H1 (cell line): ENCODE measurements at regions not wholly inside any gene's neighbourhood (a gene's known extent, or its start where the extent isn't known, plus 50 kb on each side); places are given as distances from the start of the nearest gene placed in this dataset.
"Not testable (repeated sequence)": the region's sequence is repeated elsewhere in the genome, so short reads cannot be mapped to it uniquely, and the experiment has no call there.

ENCODE experiments used
- CTCF ChIA-PET: fragments of 300-600 bp; sonication (Branson Sonifier 250); formaldehyde crosslinking; loops from one replicate; lab custom pipeline; 2021; ENCODE audit not compliant: partially characterized antibody; lab: Charles Lee
- POLR2A ChIA-PET: fragments of 300-600 bp; sonication (Branson Sonifier 250); formaldehyde crosslinking; loops from one replicate; lab custom pipeline; 2021; ENCODE audit warnings: inconsistent platforms; ENCODE audit not compliant: partially characterized antibody; lab: Charles Lee
- DNase-seq, 2 experiments: peaks; one replicate each; pipeline versions ENCODE4 v3.0.0 to v3.0.0-alpha.2; 2010 to 2022; ENCODE audit warnings: low spot score in 2 of 2, low read depth in 1 of 2, mixed read lengths in 1 of 2
- FAIRE-seq: peaks from 2 replicates; lab custom pipeline; 2011; peaks lifted over from hg19 to GRCh38; lab: Jason Lieb, UNC
- H2AFZ ChIP-seq: 2 replicates; pipeline ENCODE4 v1.8.1; 2012; ENCODE audit warnings: low read length, inconsistent platforms
- H2AK5ac ChIP-seq: 2 replicates; pipeline ENCODE4 v1.6.1; 2013; ENCODE audit warnings: low read depth, low read length
- H2BK120ac ChIP-seq: replicated peaks from 2 replicates; pipeline ENCODE3; 2013; ENCODE audit warnings: low read depth, low read length, inconsistent platforms
- H2BK12ac ChIP-seq: 2 replicates; pipeline ENCODE4 v1.6.1; 2013; ENCODE audit warnings: low read depth, low read length
- H2BK15ac ChIP-seq: 2 replicates; pipeline ENCODE4 v1.6.1; 2013; ENCODE audit warnings: low read length
- H2BK20ac ChIP-seq: 2 replicates; pipeline ENCODE4 v1.6.1; 2013; ENCODE audit warnings: low read length
- H2BK5ac ChIP-seq: 2 replicates; pipeline ENCODE4 v1.6.1; 2013; ENCODE audit warnings: low read depth, low read length
- H3K14ac ChIP-seq: 2 replicates; pipeline ENCODE4 v1.6.1; 2013; ENCODE audit warnings: inconsistent platforms; ENCODE audit not compliant: insufficient read length
- H3K18ac ChIP-seq: 2 replicates; pipeline ENCODE4 v1.6.1; 2013; ENCODE audit warnings: low read length; ENCODE audit errors: extremely low read depth
- H3K23ac ChIP-seq: 2 replicates; pipeline ENCODE4 v1.6.1; 2013; ENCODE audit warnings: inconsistent platforms; ENCODE audit not compliant: insufficient read length
- H3K23me2 ChIP-seq: 2 replicates; pipeline ENCODE4 v1.6.1; 2013; ENCODE audit warnings: low read depth, low read length
- H3K27ac ChIP-seq: 2 replicates; pipeline ENCODE4 v1.6.1; 2011; ENCODE audit warnings: low read depth, low read length, inconsistent platforms
- H3K27me3 ChIP-seq, 4 experiments: replicated peaks in 1 of 4; 1 replicate in 1 of 4; 2 replicates in 3 of 4; pipeline versions ENCODE4 v1.6.1 to v1.8.1; 2011 to 2013; ENCODE audit warnings: low read length in 3 of 4, mild to moderate bottlenecking in 3 of 4, inconsistent platforms in 2 of 4, mixed read lengths in 2 of 4, moderate library complexity in 1 of 4; ENCODE audit not compliant: control insufficient read depth in 3 of 4, insufficient read depth in 3 of 4; ENCODE audit errors: extremely low read depth in 1 of 4
- H3K36me3 ChIP-seq, 4 experiments: 2 replicates each; pipeline versions ENCODE4 v1.6.1 to v1.8.1; 2011 to 2013; ENCODE audit warnings: mild to moderate bottlenecking in 4 of 4, low read length in 3 of 4, moderate library complexity in 2 of 4, control low read depth in 1 of 4, inconsistent platforms in 1 of 4; ENCODE audit not compliant: insufficient read depth in 4 of 4, control insufficient read depth in 2 of 4
- H3K4ac ChIP-seq: replicated peaks from 2 replicates; pipeline ENCODE3; 2013; ENCODE audit warnings: low read length, low read depth, mixed read lengths, inconsistent platforms; ENCODE audit not compliant: insufficient read length
- H3K4me1 ChIP-seq, 4 experiments: replicated peaks in 1 of 4; 1 replicate in 1 of 4; 2 replicates in 3 of 4; pipeline versions ENCODE4 v1.6.1 to v1.8.1; 2011 to 2013; ENCODE audit warnings: low read length in 3 of 4, inconsistent platforms in 2 of 4, mixed read lengths in 1 of 4; ENCODE audit not compliant: insufficient read depth in 4 of 4, control insufficient read depth in 3 of 4
- H3K4me2 ChIP-seq, 2 experiments: 2 replicates each; pipeline versions ENCODE4 v1.6.1 to v1.8.1; 2011 to 2013; ENCODE audit warnings: low read depth in 2 of 2, low read length in 2 of 2, control low read depth in 1 of 2, inconsistent platforms in 1 of 2, mild to moderate bottlenecking in 1 of 2; ENCODE audit not compliant: insufficient read depth in 1 of 2
- H3K4me3 ChIP-seq, 4 experiments: fragments of 200-600, 300-600 bp in 1 of 4; sonication (generic), shearing (Covaris generic), sonication (Bioruptor Twin) in 1 of 4; 2 replicates each; pipeline versions ENCODE4 v1.5.1 to v1.8.1; 2011 to 2016; ENCODE audit warnings: low read length in 4 of 4, low read depth in 3 of 4, control low read depth in 2 of 4, inconsistent platforms in 2 of 4, mild to moderate bottlenecking in 2 of 4, mixed read lengths in 1 of 4, moderate library complexity in 1 of 4; ENCODE audit not compliant: insufficient read depth in 2 of 4; ENCODE audit errors: extremely low read depth in 1 of 4
- H3K56ac ChIP-seq: replicated peaks from 2 replicates; pipeline ENCODE3; 2013; ENCODE audit warnings: low read depth, mild to moderate bottlenecking, mixed read lengths, low read length, inconsistent platforms; ENCODE audit not compliant: insufficient read length
- H3K79me1 ChIP-seq: 2 replicates; pipeline ENCODE4 v1.6.1; 2013; ENCODE audit warnings: low read depth, low read length, control low read depth
- H3K79me2 ChIP-seq, 2 experiments: 2 replicates each; pipeline versions ENCODE4 v1.6.1 to v1.8.1; 2012 to 2013; ENCODE audit warnings: low read length in 2 of 2, mild to moderate bottlenecking in 2 of 2, inconsistent platforms in 1 of 2; ENCODE audit not compliant: insufficient read depth in 2 of 2, control insufficient read depth in 1 of 2
- H3K9ac ChIP-seq, 4 experiments: replicated peaks in 1 of 4; 1 replicate in 1 of 4; 2 replicates in 3 of 4; pipeline versions ENCODE4 v1.6.1 to v1.8.1; 2011 to 2013; ENCODE audit warnings: low read depth in 3 of 4, low read length in 3 of 4, control low read depth in 2 of 4, mild to moderate bottlenecking in 2 of 4, moderate library complexity in 2 of 4, inconsistent platforms in 1 of 4; ENCODE audit errors: extremely low read depth in 1 of 4
- H3K9me3 ChIP-seq, 2 experiments: 2 replicates each; pipeline versions ENCODE4 v1.6.1 to v1.8.1; 2012 to 2013; ENCODE audit warnings: mild to moderate bottlenecking in 2 of 2, moderate library complexity in 2 of 2, control low read depth in 1 of 2, inconsistent platforms in 1 of 2, low read depth in 1 of 2, low read length in 1 of 2, mixed read lengths in 1 of 2; ENCODE audit not compliant: insufficient read depth in 2 of 2
- H4K20me1 ChIP-seq, 2 experiments: replicated peaks in 1 of 2; 2 replicates each; pipeline versions ENCODE3 to v1.8.1; 2011 to 2013; ENCODE audit warnings: inconsistent platforms in 2 of 2, low read length in 2 of 2, mild to moderate bottlenecking in 1 of 2; ENCODE audit not compliant: insufficient read depth in 2 of 2, control insufficient read depth in 1 of 2
- H4K5ac ChIP-seq: 2 replicates; pipeline ENCODE4 v1.6.1; 2013; ENCODE audit warnings: low read length, low read depth, mixed read lengths, inconsistent platforms; ENCODE audit not compliant: insufficient read length
- H4K8ac ChIP-seq: 2 replicates; pipeline ENCODE4 v1.8.0; 2013; ENCODE audit warnings: mild to moderate bottlenecking, moderate library complexity, low read length, inconsistent platforms; ENCODE audit not compliant: insufficient read depth; ENCODE audit errors: extremely low read depth
- H4K91ac ChIP-seq: replicated peaks from 2 replicates; pipeline ENCODE3; 2013; ENCODE audit warnings: low read length, mixed read lengths, inconsistent platforms; ENCODE audit not compliant: insufficient read length
- WGBS, 2 experiments: shearing (Covaris generic) in 1 of 2; methylation state at CpG; one replicate each; pipeline versions ENCODE4 v1.1.6 to v1.1.7; 2013 to 2015; ENCODE audit warnings: low lambda C conversion rate in 2 of 2, mixed read lengths in 2 of 2, inconsistent platforms in 1 of 2, low coverage in 1 of 2, missing lambda C conversion rate in 1 of 2; ENCODE audit not compliant: insufficient replicate concordance in 2 of 2, insufficient coverage in 1 of 2, insufficient read length in 1 of 2; ENCODE audit errors: extremely low coverage in 1 of 2, missing lambda C conversion rate in 1 of 2; 5-methylcytosine and 5-hydroxymethylcytosine counted together

DNA sequence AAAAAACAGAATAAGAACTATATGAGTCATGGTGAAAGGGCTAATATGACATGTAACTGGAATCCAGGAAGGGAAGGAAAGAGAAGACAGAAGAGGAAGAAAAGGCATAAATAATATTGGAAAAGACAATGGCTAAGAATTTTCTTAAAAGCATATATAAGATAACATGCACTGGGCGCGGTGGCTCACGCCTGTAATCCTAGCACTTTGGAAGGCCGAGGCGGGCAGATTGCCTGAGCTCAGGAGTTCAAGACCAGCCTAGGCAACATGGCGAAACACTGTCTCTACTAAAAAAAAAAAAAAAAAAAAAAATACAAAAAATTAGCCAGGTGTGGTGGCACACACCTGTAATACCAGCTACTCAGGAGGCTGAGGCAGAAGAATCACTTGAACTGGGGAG lies 54.8 kb upstream of the UNC5A start:
- H3K4me3 ChIP-seq, POLR2A ChIA-PET: not testable (repeated sequence)
- 97% methylated on average over 6 of the region's 6 CpGs; no CpG with 5 or more reads in 1 of the 2 experiments for WGBS, 2 experiments

DNA sequence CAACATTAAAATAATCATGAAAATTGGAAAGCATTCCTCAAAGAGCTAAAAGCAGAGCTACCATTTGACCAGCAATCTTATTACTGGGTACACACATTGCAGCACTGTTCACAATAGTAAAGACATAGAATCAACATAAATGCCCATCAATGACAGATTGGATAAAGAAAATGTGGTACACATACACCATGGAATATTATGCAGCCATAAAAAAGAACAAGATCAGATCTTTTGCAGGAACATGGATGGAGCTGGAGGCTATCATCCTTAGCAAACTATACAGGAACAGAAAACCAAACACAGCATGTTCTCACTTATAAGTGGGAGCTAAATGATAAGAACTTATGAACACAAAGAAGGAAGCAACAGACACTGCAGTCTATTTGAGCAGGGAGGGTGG lies 52.8 kb upstream of the UNC5A start:
- H3K79me1 ChIP-seq, H3K4me3 ChIP-seq, H3K27me3 ChIP-seq, H2AFZ ChIP-seq, H2BK120ac ChIP-seq, DNase-seq, H3K9ac ChIP-seq, H3K18ac ChIP-seq, H3K56ac ChIP-seq, H2BK5ac ChIP-seq, H3K36me3 ChIP-seq, H3K27ac ChIP-seq, H3K23ac ChIP-seq, H2BK15ac ChIP-seq, H4K91ac ChIP-seq, H2BK12ac ChIP-seq, H4K5ac ChIP-seq, H4K8ac ChIP-seq, H4K20me1 ChIP-seq, H3K4ac ChIP-seq, H3K23me2 ChIP-seq, H2BK20ac ChIP-seq, H3K4me1 ChIP-seq, H3K79me2 ChIP-seq, FAIRE-seq, H3K14ac ChIP-seq, H2AK5ac ChIP-seq, H3K9me3 ChIP-seq, H3K4me2 ChIP-seq: not testable (repeated sequence)
- ChIA-PET POLR2A (interaction anchor here (0.7 kb wide), 1 partner anchor 103 kb away, joined by 3 read pairs; no protein-coding TSS in a partner anchor), CTCF (interaction anchor here (0.7 to 4.5 kb wide), 6 partner anchors 11 to 193 kb away, joined by 3 to 31 read pairs (median 3); no protein-coding TSS in a partner anchor)

More for the DNA sequence above, 54.8 kb upstream of the UNC5A start:
- not testable (repeated sequence) for FAIRE-seq, H3K79me1 ChIP-seq, H4K20me1 ChIP-seq, H3K4me2 ChIP-seq, H3K27ac ChIP-seq, H4K91ac ChIP-seq, H3K9me3 ChIP-seq, H2BK20ac ChIP-seq, H2AFZ ChIP-seq, H2BK15ac ChIP-seq, H2BK120ac ChIP-seq, H3K9ac ChIP-seq, H3K23ac ChIP-seq, DNase-seq, H3K36me3 ChIP-seq, H3K18ac ChIP-seq, H3K56ac ChIP-seq, H3K23me2 ChIP-seq, H3K14ac ChIP-seq, H3K4ac ChIP-seq, H4K8ac ChIP-seq, H4K5ac ChIP-seq, H3K79me2 ChIP-seq, H2AK5ac ChIP-seq, H3K27me3 ChIP-seq, H3K4me1 ChIP-seq, H2BK5ac ChIP-seq, H2BK12ac ChIP-seq
- CTCF ChIA-PET = interaction anchor here (1.0 to 4.5 kb wide), 2 partner anchors 9 to 61 kb away, joined by 3 to 31 read pairs; no protein-coding TSS in a partner anchor
